SK-N-SH treated with all-trans-retinoic acid at 6 μM for 48 hours (cell line): ENCODE measurements at regions not wholly inside any gene's neighbourhood (a gene's known extent, or its start where the extent isn't known, plus 50 kb on each side); places are given as distances from the start of the nearest gene placed in this dataset.

ENCODE experiments used
- ARNTL ChIP-seq: fragments of 450-650 bp; formaldehyde crosslinking; IDR thresholded peaks from 2 replicates; pipeline ENCODE4 v1.5.0; 2020; ENCODE audit warnings: low read depth, mild to moderate bottlenecking, moderate library complexity, borderline replicate concordance
- RARB ChIP-seq: fragments of 250-450 bp; sonication (Bioruptor Pico); IDR thresholded peaks from 2 replicates; pipeline ENCODE4 v1.8.0; 2021; ENCODE audit warnings: mild to moderate bottlenecking, moderate library complexity
- ZFP30 ChIP-seq: fragments of 450-650 bp; formaldehyde crosslinking; IDR thresholded peaks from 2 replicates; pipeline ENCODE4 v1.5.0; 2022; ENCODE audit warnings: mild to moderate bottlenecking, moderate library complexity
- TF ChIP-seq, protein P1 (sequence below): fragments of 250-450 bp; sonication (Bioruptor Pico); IDR thresholded peaks from 2 replicates; pipeline ENCODE4 v1.5.1; 2020; ENCODE audit warnings: low read depth, mild to moderate bottlenecking, moderate library complexity

DNA sequence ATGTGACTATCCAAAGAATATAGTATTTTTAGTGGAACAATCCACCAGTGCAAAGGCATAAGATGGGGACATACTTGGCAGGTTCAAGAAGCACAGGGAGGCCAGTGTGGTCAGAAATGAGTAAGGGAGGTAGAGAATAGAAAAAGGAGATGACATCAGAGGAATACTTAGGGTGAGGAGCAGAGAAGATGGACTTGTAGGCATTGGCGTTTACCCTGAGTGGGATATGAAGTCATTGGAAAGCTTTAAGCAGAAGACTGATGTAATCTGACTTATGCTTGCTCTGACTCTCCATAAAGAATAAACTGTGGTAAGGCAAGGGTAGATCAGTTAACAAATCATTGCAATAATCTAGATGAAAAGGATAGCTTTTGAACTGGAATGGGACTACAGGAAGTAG lies 228.7 kb downstream of the GJA1 start:
- TF ChIP-seq ARNTL (no peak), ZFP30 (CRISPR knock-in tag) (no peak), RARB (CRISPR knock-in tag) (no peak)
- TF ChIP-seq, protein P1, sequence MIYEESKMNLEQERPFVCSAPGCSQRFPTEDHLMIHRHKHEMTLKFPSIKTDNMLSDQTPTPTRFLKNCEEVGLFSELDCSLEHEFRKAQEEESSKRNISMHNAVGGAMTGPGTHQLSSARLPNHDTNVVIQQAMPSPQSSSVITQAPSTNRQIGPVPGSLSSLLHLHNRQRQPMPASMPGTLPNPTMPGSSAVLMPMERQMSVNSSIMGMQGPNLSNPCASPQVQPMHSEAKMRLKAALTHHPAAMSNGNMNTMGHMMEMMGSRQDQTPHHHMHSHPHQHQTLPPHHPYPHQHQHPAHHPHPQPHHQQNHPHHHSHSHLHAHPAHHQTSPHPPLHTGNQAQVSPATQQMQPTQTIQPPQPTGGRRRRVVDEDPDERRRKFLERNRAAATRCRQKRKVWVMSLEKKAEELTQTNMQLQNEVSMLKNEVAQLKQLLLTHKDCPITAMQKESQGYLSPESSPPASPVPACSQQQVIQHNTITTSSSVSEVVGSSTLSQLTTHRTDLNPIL (CRISPR knock-in tag) = no peak
